A549 (cell line): ENCODE measurements at regions not wholly inside any gene's neighbourhood (a gene's known extent, or its start where the extent isn't known, plus 50 kb on each side); places are given as distances from the start of the nearest gene placed in this dataset.

Source experiments
- ATAC-seq, 2 experiments: fragments of 200-7000 bp in 1 of 2; fragments of >200 bp in 1 of 2; cut with Nextera tagmentation in 1 of 2; cut with Tn5 transposase in 1 of 2; 3 replicates each; pipeline versions ENCODE4 v1.8.0 to v1.9.1; 2018 to 2020; ENCODE audit warnings: mild to moderate bottlenecking in 1 of 2, moderate library complexity in 1 of 2
- CTCF ChIA-PET: fragments of 300-600 bp; sonication (Branson Sonifier 250); formaldehyde crosslinking; extraction: SDS; loops from one replicate; lab custom pipeline; 2021; ENCODE audit warnings: antibody characterized with exemption, inconsistent platforms; lab: Yijun Ruan, JAX
- POLR2A ChIA-PET: fragments of 350-600 bp; formaldehyde crosslinking; extraction: SDS; loops from one replicate; lab custom pipeline; 2021; ENCODE audit warnings: antibody characterized with exemption, inconsistent platforms; lab: Yijun Ruan, JAX
- DNase-seq, 2 experiments: peaks; one replicate each; pipeline versions ENCODE4 v3.0.0 to v3.0.0-alpha.2; 2011 to 2016; ENCODE audit warnings: low read depth in 1 of 2, low spot score in 1 of 2
- FAIRE-seq: peaks from 2 replicates; lab custom pipeline; 2011; peaks lifted over from hg19 to GRCh38; lab: Jason Lieb, UNC
- H3K27ac ChIP-seq, 2 experiments: fragments of >200 bp; sonication (Bioruptor Twin); formaldehyde crosslinking; 3 replicates each; pipeline ENCODE4 v1.5.1; 2016 to 2017
- H3K4me1 ChIP-seq: fragments of >200 bp; sonication (Bioruptor Twin); formaldehyde crosslinking; 3 replicates; pipeline ENCODE4 v1.6.1; 2016
- H3K4me2 ChIP-seq: fragments of >200 bp; sonication (Bioruptor Twin); formaldehyde crosslinking; 3 replicates; pipeline ENCODE4 v1.6.1; 2016
- H3K4me3 ChIP-seq: fragments of >200 bp; sonication (Bioruptor Twin); formaldehyde crosslinking; 3 replicates; pipeline ENCODE4 v1.5.1; 2016
- H3K9me3 ChIP-seq: fragments of >200 bp; sonication (Bioruptor Twin); formaldehyde crosslinking; 3 replicates; pipeline ENCODE4 v1.6.1; 2016
- ATOH8 ChIP-seq: fragments of 250-450 bp; sonication (Bioruptor Pico); IDR thresholded peaks from 2 replicates; pipeline ENCODE4 v1.5.0; 2020; ENCODE audit warnings: low read depth, mild to moderate bottlenecking, moderate library complexity
- CEBPB ChIP-seq, 2 experiments: fragments of >200 bp in 1 of 2; sonication (Bioruptor Twin) in 1 of 2; formaldehyde crosslinking in 1 of 2; IDR thresholded peaks; 2 replicates each; pipeline ENCODE4 v1.6.1; 2012 to 2016
- CHD2 ChIP-seq: fragments of 150-350 bp; IDR thresholded peaks from 2 replicates; pipeline ENCODE4 v1.6.1; 2014; ENCODE audit warnings: low read length; ENCODE audit not compliant: partially characterized antibody
- CTCF ChIP-seq: fragments of >200 bp; sonication (Bioruptor Twin); formaldehyde crosslinking; IDR thresholded peaks from 3 replicates; pipeline ENCODE4 v1.5.1; 2016
- E2F6 ChIP-seq: IDR thresholded peaks from 2 replicates; pipeline ENCODE4 v1.6.1; 2012; ENCODE audit warnings: low read depth, borderline replicate concordance
- ELK1 ChIP-seq: fragments of 150-350 bp; IDR thresholded peaks from 2 replicates; pipeline ENCODE4 v1.6.1; 2014; ENCODE audit warnings: low read depth, mild to moderate bottlenecking, low read length
- FOXS1 ChIP-seq: fragments of 250-450 bp; sonication (Bioruptor Pico); IDR thresholded peaks from 2 replicates; pipeline ENCODE4 v1.5.0; 2020; ENCODE audit warnings: mild to moderate bottlenecking, moderate library complexity
- HDAC2 ChIP-seq: fragments of 200-600 bp; sonication (generic); IDR thresholded peaks from 2 replicates; pipeline ENCODE4 v1.6.1; 2016
- HOXB13 ChIP-seq: fragments of 250-450 bp; sonication (Bioruptor Pico); IDR thresholded peaks from 2 replicates; pipeline ENCODE4 v1.5.0; 2020; ENCODE audit warnings: low read depth, mild to moderate bottlenecking, moderate library complexity
- KDM5A ChIP-seq: fragments of 200-600 bp; sonication (generic); IDR thresholded peaks from 2 replicates; pipeline ENCODE4 v1.6.1; 2016; ENCODE audit warnings: antibody characterized with exemption, mild to moderate bottlenecking
- MAFK ChIP-seq: fragments of 450-650 bp; IDR thresholded peaks from 2 replicates; pipeline ENCODE4 v1.6.1; 2014; ENCODE audit not compliant: partially characterized antibody
- MYC ChIP-seq: IDR thresholded peaks from 2 replicates; pipeline ENCODE4 v1.6.1; 2012; ENCODE audit warnings: mild to moderate bottlenecking, inconsistent platforms, low read length, improper control_type of control experiment, borderline replicate concordance
- NR3C1 ChIP-seq: fragments of >200 bp; sonication (Bioruptor Twin); formaldehyde crosslinking; IDR thresholded peaks from 3 replicates; pipeline ENCODE4 v1.6.1; 2017
- PBX3 ChIP-seq: IDR thresholded peaks from 2 replicates; pipeline ENCODE4 v1.6.1; 2012
- PHF8 ChIP-seq: fragments of 200-600 bp; sonication (generic); IDR thresholded peaks from 2 replicates; pipeline ENCODE4 v1.6.1; 2016; ENCODE audit warnings: low read depth, mild to moderate bottlenecking, antibody characterized with exemption, moderate library complexity, borderline replicate concordance
- RAD21 ChIP-seq, 2 experiments: fragments of >200 bp in 1 of 2; sonication (Bioruptor Twin) in 1 of 2; formaldehyde crosslinking in 1 of 2; IDR thresholded peaks in 1 of 2; conservative IDR thresholded peaks in 1 of 2; 2 replicates in 1 of 2; 3 replicates in 1 of 2; pipeline ENCODE4 v1.6.1; 2012 to 2018; ENCODE audit warnings: inconsistent platforms in 1 of 2
- RCOR1 ChIP-seq: fragments of 150-350 bp; IDR thresholded peaks from 2 replicates; pipeline ENCODE4 v1.6.1; 2014; ENCODE audit warnings: antibody characterized with exemption, low read length, low read depth
- SMC3 ChIP-seq: fragments of >200 bp; sonication (Bioruptor Twin); formaldehyde crosslinking; IDR thresholded peaks from 3 replicates; pipeline ENCODE4 v1.6.1; 2018; ENCODE audit warnings: inconsistent platforms
- ZC3H11A ChIP-seq: fragments of 450-650 bp; IDR thresholded peaks from 2 replicates; pipeline ENCODE4 v1.6.1; 2014; ENCODE audit warnings: antibody characterized with exemption, mild to moderate bottlenecking
- WGBS: methylation state at CpG from one replicate; pipeline ENCODE4 v1.1.6; 2017; ENCODE audit errors: missing lambda C conversion rate; 5-methylcytosine and 5-hydroxymethylcytosine counted together

- TF ChIP-seq ZC3H11A: no peak
- no peak for TF ChIP-seq RCOR1
These were observed 581.7 kb upstream of the RIOK2 start (continued) for GRCh38 chr5:97764700-97765099.

- H3K4me2 ChIP-seq: no peak overlapping the region
- TF ChIP-seq CHD2: no peak
- POLR2A ChIA-PET: no interaction called here
- H3K9me3 ChIP-seq: peaks cover 4% of the 10 kb centered on the region; the same call in 1 of the 3 replicates
- no peak for ATAC-seq
- CTCF ChIA-PET: no interaction called here
- H3K4me1 ChIP-seq: no peaks in the 10 kb centered on the region
- no peak overlapping the region for H3K4me3 ChIP-seq
- FAIRE-seq: no peak
- 12% methylated on average over 2 of the region's 2 CpGs for WGBS
- no peak overlapping the region for H3K27ac ChIP-seq
- DNase-seq: no peak
These were observed 595.4 kb upstream of the RIOK2 start for GRCh38 chr5:97778451-97778850.

- TF ChIP-seq KDM5A (no peak), E2F6 (no peak), SMC3 (no peak), CEBPB (IDR thresholded peaks at IDR 0.05) (no peak), RAD21 (conservative IDR thresholded peaks at IDR 0.05 in 1 of 2, IDR thresholded peaks at IDR 0.05 in 1 of 2) (no peak), MYC (no peak), CTCF (no peak), MAFK (no peak), HOXB13 (CRISPR knock-in tag) (no peak), PBX3 (no peak), PHF8 (no peak), NR3C1 (no peak), ATOH8 (CRISPR knock-in tag) (no peak), FOXS1 (CRISPR knock-in tag) (no peak), ELK1 (no peak), HDAC2 (no peak)
- ATAC-seq (no peak), FAIRE-seq (no peak), DNase-seq (no peak)
- Histone ChIP-seq H3K27ac (no peak overlapping the region), H3K4me2 (no peak overlapping the region), H3K4me3 (no peak overlapping the region), H3K4me1 (no peaks in the 10 kb centered on the region), H3K9me3 (no peaks in the 10 kb centered on the region)
- POLR2A ChIA-PET: no interaction called here
- 7% methylated on average over 1 of the region's 1 CpG for WGBS
- CTCF ChIA-PET: no interaction called here
These were observed 605.3 kb upstream of the RIOK2 start for GRCh38 chr5:97788369-97788768.
